ENCODE measurements at regions not wholly inside any gene's neighbourhood (a gene's known extent, or its start where the extent isn't known, plus 50 kb on each side); places are given as distances from the start of the nearest gene placed in this dataset.
"Not testable (repeated sequence)": the region's sequence is repeated elsewhere in the genome, so short reads cannot be mapped to it uniquely, and the experiment has no call there.

- DNase-seq (ENCODE audit: low read depth, low spot score), result no peak
These were observed 1034.4 kb upstream of the KLHL29 start for GRCh38 chr2:22350621-22351020.

GRCh38 chr2:22355816-22356433, 1029.1 kb upstream of the KLHL29 start:
- no peak for DNase-seq (ENCODE audit: low read depth, low spot score)

GRCh38 chr2:22359071-22359672, 1025.8 kb upstream of the KLHL29 start:
- no peak for DNase-seq (ENCODE audit: low read depth, low spot score)

- DNase-seq (ENCODE audit: low read depth, low spot score), result no peak
These were observed 1024.1 kb upstream of the KLHL29 start for GRCh38 chr2:22360735-22361374.

- DNase-seq (ENCODE audit: low read depth, low spot score), result no peak
These were observed 1023.4 kb upstream of the KLHL29 start for GRCh38 chr2:22361571-22361970.

- no peak for DNase-seq (ENCODE audit: low read depth, low spot score)
These were observed 1009.9 kb upstream of the KLHL29 start for GRCh38 chr2:22375096-22375495.

- no peak for DNase-seq (ENCODE audit: low read depth, low spot score)
These were observed 1007.7 kb upstream of the KLHL29 start for GRCh38 chr2:22377268-22377667.

- DNase-seq (ENCODE audit: low read depth, low spot score), result no peak
These were observed 1002.4 kb upstream of the KLHL29 start for GRCh38 chr2:22382479-22383169.

GRCh38 chr2:22397847-22398246, 987.1 kb upstream of the KLHL29 start:
- no peak for DNase-seq (ENCODE audit: low read depth, low spot score)

- no peak for DNase-seq (ENCODE audit: low read depth, low spot score)
These were observed 981.2 kb upstream of the KLHL29 start for GRCh38 chr2:22403748-22404147.

- DNase-seq (ENCODE audit: low read depth, low spot score), result no peak
These were observed 978.4 kb upstream of the KLHL29 start for GRCh38 chr2:22406625-22407024.

GRCh38 chr2:22420076-22420475, 964.9 kb upstream of the KLHL29 start:
- no peak for DNase-seq (ENCODE audit: low read depth, low spot score)

- no peak for DNase-seq (ENCODE audit: low read depth, low spot score)
These were observed 942.9 kb upstream of the KLHL29 start for GRCh38 chr2:22442051-22442450.

- no peak for DNase-seq (ENCODE audit: low read depth, low spot score)
These were observed 940.7 kb upstream of the KLHL29 start for GRCh38 chr2:22444281-22444680.

- DNase-seq (ENCODE audit: low read depth, low spot score), result no peak
These were observed 935.3 kb upstream of the KLHL29 start for GRCh38 chr2:22449696-22450095.

- DNase-seq (ENCODE audit: low read depth, low spot score), result no peak
These were observed 934.1 kb upstream of the KLHL29 start for GRCh38 chr2:22450831-22451230.

GRCh38 chr2:22454826-22455485, 930.0 kb upstream of the KLHL29 start:
- DNase-seq (ENCODE audit: low read depth, low spot score), result no peak

- no peak for DNase-seq (ENCODE audit: low read depth, low spot score)
These were observed 926.5 kb upstream of the KLHL29 start for GRCh38 chr2:22458440-22458839.

GRCh38 chr2:22475103-22475502, 909.9 kb upstream of the KLHL29 start:
- DNase-seq (ENCODE audit: low read depth, low spot score), result not testable (repeated sequence)

- no peak for DNase-seq (ENCODE audit: low read depth, low spot score)
These were observed 906.6 kb upstream of the KLHL29 start for GRCh38 chr2:22478329-22478728.

- no peak for DNase-seq (ENCODE audit: low read depth, low spot score)
These were observed 903.3 kb upstream of the KLHL29 start for GRCh38 chr2:22481486-22482259.

All from iPS DF 19.7 (cell line).